ENCODE measurements at regions not wholly inside any gene's neighbourhood (a gene's known extent, or its start where the extent isn't known, plus 50 kb on each side); places are given as distances from the start of the nearest gene placed in this dataset.

GRCh38 chr13:106836186-106836802, 268.4 kb upstream of the ARGLU1 start:
- no peak for TF ChIP-seq CTCF (conservative IDR thresholded peaks at IDR 0.05; ENCODE audit: control insufficient read depth, insufficient read depth, low read depth, low read length)

GRCh38 chr13:106835477-106835876, 267.5 kb upstream of the ARGLU1 start:
- no peak for DNase-seq (ENCODE audit: low read depth)
- H3K4me3 ChIP-seq (ENCODE audit: control insufficient read depth, low read depth, low read length), result no peak overlapping the region
- TF ChIP-seq CTCF (conservative IDR thresholded peaks at IDR 0.05; ENCODE audit: control insufficient read depth, insufficient read depth, low read depth, low read length), result no peak

More at GRCh38 chr13:106836186-106836802, 268.4 kb upstream of the ARGLU1 start:
- DNase-seq (ENCODE audit: low read depth), result no peak
- H3K4me3 ChIP-seq (ENCODE audit: control insufficient read depth, low read depth, low read length), result no peak overlapping the region

GRCh38 chr13:106821979-106822378, 254.0 kb upstream of the ARGLU1 start:
- no peak overlapping the region for H3K4me3 ChIP-seq (ENCODE audit: control insufficient read depth, low read depth, low read length)
- DNase-seq (ENCODE audit: low read depth), result no peak
- TF ChIP-seq CTCF (conservative IDR thresholded peaks at IDR 0.05; ENCODE audit: control insufficient read depth, insufficient read depth, low read depth, low read length), result no peak

- no peak overlapping the region for H3K4me3 ChIP-seq (ENCODE audit: control insufficient read depth, low read depth, low read length)
- DNase-seq (ENCODE audit: low read depth), result no peak
- TF ChIP-seq CTCF (conservative IDR thresholded peaks at IDR 0.05; ENCODE audit: control insufficient read depth, insufficient read depth, low read depth, low read length), result no peak
Measured at GRCh38 chr13:106819413-106820180, 251.7 kb upstream of the ARGLU1 start.

- no peak for DNase-seq (ENCODE audit: low read depth)
- no peak overlapping the region for H3K4me3 ChIP-seq (ENCODE audit: control insufficient read depth, low read depth, low read length)
- no peak for TF ChIP-seq CTCF (conservative IDR thresholded peaks at IDR 0.05; ENCODE audit: control insufficient read depth, insufficient read depth, low read depth, low read length)
Measured at GRCh38 chr13:106818971-106819370, 251.0 kb upstream of the ARGLU1 start.

- H3K4me3 ChIP-seq (ENCODE audit: control insufficient read depth, low read depth, low read length), result no peak overlapping the region
- no peak for TF ChIP-seq CTCF (conservative IDR thresholded peaks at IDR 0.05; ENCODE audit: control insufficient read depth, insufficient read depth, low read depth, low read length)
- DNase-seq (ENCODE audit: low read depth), result no peak
Measured at GRCh38 chr13:106815545-106815944, 247.6 kb upstream of the ARGLU1 start.

All from fibroblast of mammary gland (primary cell).